ENCODE measurements at regions not wholly inside any gene's neighbourhood (a gene's known extent, or its start where the extent isn't known, plus 50 kb on each side); places are given as distances from the start of the nearest gene placed in this dataset.

- TF ChIP-seq POLR2A (IDR thresholded peaks at IDR 0.05; ENCODE audit: low read depth) (no peak), CTCF (IDR thresholded peaks at IDR 0.05) (no peak), EP300 (IDR thresholded peaks at IDR 0.05) (no peak)
These were observed 372.7 kb downstream of the CBLN4 start for GRCh38 chr20:55632592-55632991.

Data from esophagus muscularis mucosa (tissue), 4 donors.